GM12891 (cell line): ENCODE measurements at regions not wholly inside any gene's neighbourhood (a gene's known extent, or its start where the extent isn't known, plus 50 kb on each side); places are given as distances from the start of the nearest gene placed in this dataset.

Source experiments
- PAX5 ChIP-seq: IDR thresholded peaks from 2 replicates; pipeline ENCODE4 v1.6.1; 2011; ENCODE audit warnings: low read length, moderate library complexity, mild to moderate bottlenecking; ENCODE audit not compliant: insufficient read depth, severe bottlenecking
- POLR2A ChIP-seq: IDR thresholded peaks from 2 replicates; pipeline ENCODE4 v1.6.1; 2011; ENCODE audit warnings: low read depth, low read length, control low read depth
- POLR2AphosphoS5 ChIP-seq: IDR thresholded peaks from 2 replicates; pipeline ENCODE4 v1.6.1; 2011; ENCODE audit warnings: low read depth, low read length, control low read depth
- POU2F2 ChIP-seq: IDR thresholded peaks from 2 replicates; pipeline ENCODE4 v1.6.1; 2011; ENCODE audit warnings: low read depth, mild to moderate bottlenecking, control low read depth, low read length, moderate library complexity
- SPI1 ChIP-seq: IDR thresholded peaks from 2 replicates; pipeline ENCODE4 v1.6.1; 2011; ENCODE audit warnings: low read depth, low read length, control low read depth
- TAF1 ChIP-seq: IDR thresholded peaks from 2 replicates; pipeline ENCODE4 v1.6.1; 2011; ENCODE audit warnings: low read depth, low read length, control low read depth

GRCh38 chr3:162012633-162013032, 516.0 kb downstream of the OTOL1 start:
- TF ChIP-seq POLR2AphosphoS5 (no peak), POLR2A (no peak), TAF1 (no peak), POU2F2 (no peak), SPI1 (no peak), PAX5 (no peak)
